Smooth muscle cell (in vitro differentiated cells): ENCODE measurements at regions not wholly inside any gene's neighbourhood (a gene's known extent, or its start where the extent isn't known, plus 50 kb on each side); places are given as distances from the start of the nearest gene placed in this dataset.

Source experiments
- DNase-seq: peaks from one replicate; lab custom pipeline; 2025; ENCODE audit not compliant: unreplicated experiment; lab: John Stamatoyannopoulos, UW
- H2AFZ ChIP-seq: fragments of 200-600 bp; sonication (generic); 2 replicates; pipeline ENCODE4 v1.6.0; 2016; ENCODE audit warnings: antibody characterized with exemption, low read depth, mild to moderate bottlenecking
- H3F3A ChIP-seq: fragments of 200-600 bp; sonication (generic); 2 replicates; pipeline ENCODE4 v1.6.0; 2017; ENCODE audit warnings: antibody characterized with exemption, low read depth
- H3K27ac ChIP-seq: fragments of 200-600 bp; sonication (generic); 2 replicates; pipeline ENCODE4 v1.5.1; 2016; ENCODE audit warnings: low read depth, mild to moderate bottlenecking
- H3K27me3 ChIP-seq: fragments of 200-600 bp; sonication (generic); 2 replicates; pipeline ENCODE4 v1.6.1; 2016; ENCODE audit warnings: low read depth, mild to moderate bottlenecking
- H3K36me3 ChIP-seq: fragments of 200-600 bp; sonication (generic); 2 replicates; pipeline ENCODE4 v1.5.1; 2016; ENCODE audit warnings: low read depth
- H3K4me1 ChIP-seq: fragments of 200-600 bp; sonication (generic); 2 replicates; pipeline ENCODE4 v1.5.1; 2016; ENCODE audit warnings: low read depth
- H3K4me2 ChIP-seq: fragments of 200-600 bp; sonication (generic); 2 replicates; pipeline ENCODE4 v1.6.0; 2016; ENCODE audit warnings: mild to moderate bottlenecking
- H3K4me3 ChIP-seq: fragments of 200-600 bp; sonication (generic); 2 replicates; pipeline ENCODE4 v1.5.1; 2016; ENCODE audit warnings: mild to moderate bottlenecking
- H3K79me2 ChIP-seq: fragments of 200-600 bp; sonication (generic); 2 replicates; pipeline ENCODE4 v1.6.0; 2016; ENCODE audit warnings: low read depth, mild to moderate bottlenecking
- H3K9ac ChIP-seq: fragments of 200-600 bp; sonication (generic); 2 replicates; pipeline ENCODE4 v1.6.0; 2016; ENCODE audit warnings: low read depth
- H3K9me3 ChIP-seq: fragments of 200-600 bp; sonication (generic); replicated peaks from 2 replicates; pipeline ENCODE4 v1.5.1; 2016; ENCODE audit warnings: low read depth
- H4K20me1 ChIP-seq: fragments of 200-600 bp; sonication (generic); 2 replicates; pipeline ENCODE4 v1.6.0; 2016; ENCODE audit warnings: low read depth
- WGBS: methylation state at CpG from one replicate; pipeline ENCODE4 v1.1.7; 2016; ENCODE audit warnings: low lambda C conversion rate; 5-methylcytosine and 5-hydroxymethylcytosine counted together
- TF ChIP-seq, protein P1 (sequence below): fragments of 200-600 bp; sonication (generic); IDR thresholded peaks from 2 replicates; pipeline ENCODE4 v1.5.1; 2017; ENCODE audit warnings: borderline replicate concordance, mild to moderate bottlenecking, antibody characterized with exemption; ENCODE audit not compliant: insufficient read depth, poor library complexity, severe bottlenecking

DNA sequence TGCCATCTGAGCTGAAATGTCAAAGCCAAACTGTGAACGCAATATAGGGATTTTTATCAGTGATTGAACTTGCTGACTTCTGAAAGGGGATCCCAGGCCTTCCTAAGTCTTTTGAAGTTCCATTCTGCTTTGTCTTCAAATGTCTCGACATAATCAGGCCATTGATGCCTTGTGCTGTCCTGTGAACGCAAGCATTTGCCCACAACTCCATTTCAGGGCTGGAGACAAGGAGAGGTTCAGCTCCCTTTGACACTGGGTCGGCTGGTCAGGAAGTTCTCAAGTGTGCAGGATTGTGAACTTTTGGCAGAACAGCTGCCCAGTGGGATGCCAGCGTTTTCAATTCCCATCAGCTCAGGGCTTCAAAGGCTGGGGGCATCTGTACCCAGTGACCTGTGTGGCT lies 345.3 kb downstream of the NUAK1 start:
- TF ChIP-seq, protein P1, sequence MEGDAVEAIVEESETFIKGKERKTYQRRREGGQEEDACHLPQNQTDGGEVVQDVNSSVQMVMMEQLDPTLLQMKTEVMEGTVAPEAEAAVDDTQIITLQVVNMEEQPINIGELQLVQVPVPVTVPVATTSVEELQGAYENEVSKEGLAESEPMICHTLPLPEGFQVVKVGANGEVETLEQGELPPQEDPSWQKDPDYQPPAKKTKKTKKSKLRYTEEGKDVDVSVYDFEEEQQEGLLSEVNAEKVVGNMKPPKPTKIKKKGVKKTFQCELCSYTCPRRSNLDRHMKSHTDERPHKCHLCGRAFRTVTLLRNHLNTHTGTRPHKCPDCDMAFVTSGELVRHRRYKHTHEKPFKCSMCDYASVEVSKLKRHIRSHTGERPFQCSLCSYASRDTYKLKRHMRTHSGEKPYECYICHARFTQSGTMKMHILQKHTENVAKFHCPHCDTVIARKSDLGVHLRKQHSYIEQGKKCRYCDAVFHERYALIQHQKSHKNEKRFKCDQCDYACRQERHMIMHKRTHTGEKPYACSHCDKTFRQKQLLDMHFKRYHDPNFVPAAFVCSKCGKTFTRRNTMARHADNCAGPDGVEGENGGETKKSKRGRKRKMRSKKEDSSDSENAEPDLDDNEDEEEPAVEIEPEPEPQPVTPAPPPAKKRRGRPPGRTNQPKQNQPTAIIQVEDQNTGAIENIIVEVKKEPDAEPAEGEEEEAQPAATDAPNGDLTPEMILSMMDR = no peak
- no peaks in the 10 kb centered on the region for H3K27me3 ChIP-seq
- no peaks in the 10 kb centered on the region for H3K79me2 ChIP-seq
- H2AFZ ChIP-seq = no peak overlapping the region
- no peaks in the 10 kb centered on the region for H3K36me3 ChIP-seq
- WGBS = 84% methylated on average over 5 of the region's 5 CpGs
- no peak overlapping the region for H3K9ac ChIP-seq
- no peaks in the 10 kb centered on the region for H3K9me3 ChIP-seq
- no peak overlapping the region for H3K4me3 ChIP-seq
- no peaks in the 10 kb centered on the region for H3F3A ChIP-seq
- no peaks in the 10 kb centered on the region for H3K4me1 ChIP-seq
- DNase-seq = no peak
- no peaks in the 10 kb centered on the region for H4K20me1 ChIP-seq
- no peak overlapping the region for H3K27ac ChIP-seq
- H3K4me2 ChIP-seq = no peak overlapping the region

DNA sequence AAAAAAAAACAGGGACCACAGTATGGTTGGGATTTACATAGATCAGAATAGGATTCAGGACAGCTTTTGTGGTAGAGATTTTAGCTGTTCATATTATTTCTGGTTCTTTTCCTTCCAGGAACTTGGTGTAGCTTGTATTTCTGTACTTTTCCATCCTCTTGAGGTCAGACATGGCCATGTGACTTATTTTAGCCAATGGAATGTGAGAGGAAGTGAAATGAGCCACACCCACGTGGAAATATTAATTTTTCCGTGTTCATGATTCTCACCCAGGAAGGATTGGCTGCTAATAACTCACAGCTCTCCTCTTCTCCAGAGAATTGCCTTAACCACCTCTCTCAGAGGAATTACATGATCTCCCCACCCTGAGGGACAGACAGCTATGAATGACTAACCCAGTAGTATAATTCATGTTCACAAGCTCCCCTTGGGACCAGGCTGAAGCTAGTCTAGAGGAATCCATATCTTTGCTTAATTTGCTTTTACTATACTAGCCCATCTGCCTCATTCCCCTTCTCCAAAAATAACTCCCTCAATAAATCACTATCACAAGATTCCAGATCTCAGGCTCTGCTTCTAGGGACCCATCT lies 340.4 kb downstream of the NUAK1 start:
- no peak overlapping the region for H3K9ac ChIP-seq
- H3K79me2 ChIP-seq = no peaks in the 10 kb centered on the region
- no peaks in the 10 kb centered on the region for H3K9me3 ChIP-seq
- 91% methylated on average over 2 of the region's 2 CpGs for WGBS
- no peaks in the 10 kb centered on the region for H3F3A ChIP-seq
- H3K4me2 ChIP-seq = no peak overlapping the region
- H3K4me1 ChIP-seq = no peaks in the 10 kb centered on the region
- H3K4me3 ChIP-seq = no peak overlapping the region
- no peak for DNase-seq
- no peaks in the 10 kb centered on the region for H4K20me1 ChIP-seq
- H3K27ac ChIP-seq = no peak overlapping the region
- no peak overlapping the region for H2AFZ ChIP-seq
- TF ChIP-seq, protein P1 = no peak
- H3K36me3 ChIP-seq = no peaks in the 10 kb centered on the region
- H3K27me3 ChIP-seq = no peaks in the 10 kb centered on the region

GRCh38 chr12:105799103-105799502 lies 339.7 kb downstream of the NUAK1 start:
- no peak overlapping the region for H3K27ac ChIP-seq
- no peak for DNase-seq
- no peak overlapping the region for H3K9ac ChIP-seq
- no peaks in the 10 kb centered on the region for H4K20me1 ChIP-seq
- no peaks in the 10 kb centered on the region for H3K4me1 ChIP-seq
- no peaks in the 10 kb centered on the region for H3K79me2 ChIP-seq
- H3K9me3 ChIP-seq = no peaks in the 10 kb centered on the region
- no peak overlapping the region for H2AFZ ChIP-seq
- H3K4me2 ChIP-seq = no peak overlapping the region
- no peaks in the 10 kb centered on the region for H3F3A ChIP-seq
- WGBS = 98% methylated on average over 2 of the region's 2 CpGs
- H3K36me3 ChIP-seq = no peaks in the 10 kb centered on the region
- H3K27me3 ChIP-seq = no peaks in the 10 kb centered on the region
- no peak overlapping the region for H3K4me3 ChIP-seq
- TF ChIP-seq, protein P1 = no peak

GRCh38 chr12:105801351-105801750 lies 337.4 kb downstream of the NUAK1 start:
- no peak overlapping the region for H2AFZ ChIP-seq
- no peaks in the 10 kb centered on the region for H4K20me1 ChIP-seq
- H3K27ac ChIP-seq = no peak overlapping the region
- no peaks in the 10 kb centered on the region for H3K9me3 ChIP-seq
- H3K27me3 ChIP-seq = no peaks in the 10 kb centered on the region
- DNase-seq = no peak
- no peaks in the 10 kb centered on the region for H3F3A ChIP-seq
- H3K9ac ChIP-seq = no peak overlapping the region
- 94% methylated on average over 2 of the region's 2 CpGs for WGBS
- no peaks in the 10 kb centered on the region for H3K36me3 ChIP-seq
- H3K4me3 ChIP-seq = no peak overlapping the region
- H3K4me1 ChIP-seq = no peaks in the 10 kb centered on the region
- H3K4me2 ChIP-seq = no peak overlapping the region
- TF ChIP-seq, protein P1 = no peak
- H3K79me2 ChIP-seq = no peaks in the 10 kb centered on the region
